CD14-positive monocyte (primary cell): ENCODE measurements at regions not wholly inside any gene's neighbourhood (a gene's known extent, or its start where the extent isn't known, plus 50 kb on each side); places are given as distances from the start of the nearest gene placed in this dataset.

Source experiments
- DNase-seq, 3 donors: peaks; one replicate each; pipeline ENCODE4 v3.0.0-alpha.2; 2011 to 2022
- H2AFZ ChIP-seq: 2 replicates; pipeline ENCODE4 v1.6.0; 2012; ENCODE audit warnings: mild to moderate bottlenecking, low read depth, low read length, inconsistent platforms; ENCODE audit not compliant: insufficient read depth, poor library complexity, severe bottlenecking
- H3K27ac ChIP-seq, 2 donors: 1 replicate in 1 of 2; 2 replicates in 1 of 2; pipeline ENCODE4 v1.5.1; 2012 to 2013; ENCODE audit warnings: low read length in 2 of 2, control low read depth in 1 of 2, inconsistent platforms in 1 of 2, low read depth in 1 of 2, mild to moderate bottlenecking in 1 of 2
- H3K27me3 ChIP-seq, 2 donors: one replicate each; pipeline versions ENCODE4 v1.6.0 to v1.6.1; 2011 to 2013; ENCODE audit warnings: low read length in 2 of 2; ENCODE audit not compliant: control insufficient read depth in 2 of 2, insufficient read depth in 2 of 2
- H3K36me3 ChIP-seq, 2 donors: replicated peaks in 1 of 2; 1 replicate in 1 of 2; 2 replicates in 1 of 2; pipeline versions ENCODE4 v1.5.1 to v1.6.1; 2012 to 2013; ENCODE audit warnings: low read length in 2 of 2, control low read depth in 1 of 2, inconsistent platforms in 1 of 2, mild to moderate bottlenecking in 1 of 2; ENCODE audit not compliant: insufficient read depth in 2 of 2, control insufficient read depth in 1 of 2
- H3K4me1 ChIP-seq, 2 donors: 1 replicate in 1 of 2; 2 replicates in 1 of 2; pipeline versions ENCODE4 v1.5.1 to v1.6.1; 2012 to 2013; ENCODE audit warnings: low read length in 2 of 2, control low read depth in 1 of 2, inconsistent platforms in 1 of 2, mild to moderate bottlenecking in 1 of 2, moderate library complexity in 1 of 2; ENCODE audit not compliant: insufficient read depth in 2 of 2, control insufficient read depth in 1 of 2
- H3K4me2 ChIP-seq: replicated peaks from 2 replicates; pipeline ENCODE3; 2012; ENCODE audit warnings: low read length, moderate library complexity, mild to moderate bottlenecking; ENCODE audit not compliant: poor library complexity, severe bottlenecking; ENCODE audit errors: extremely low read depth
- H3K4me3 ChIP-seq, 3 experiments: fragments of 200-600 bp in 1 of 3; sonication (generic) in 1 of 3; replicated peaks in 1 of 3; 1 replicate in 2 of 3; 2 replicates in 1 of 3; pipeline ENCODE4 v1.5.1; 2011 to 2013; ENCODE audit warnings: low read length in 3 of 3, mild to moderate bottlenecking in 3 of 3, control low read depth in 2 of 3, low read depth in 2 of 3, inconsistent platforms in 1 of 3, moderate library complexity in 1 of 3
- H3K79me2 ChIP-seq: 2 replicates; pipeline ENCODE4 v1.6.0; 2012; ENCODE audit warnings: mild to moderate bottlenecking, control low read depth, inconsistent platforms, low read length, moderate library complexity; ENCODE audit not compliant: insufficient read depth
- H3K9ac ChIP-seq: 2 replicates; pipeline ENCODE4 v1.6.0; 2017; ENCODE audit warnings: low read length, mild to moderate bottlenecking; ENCODE audit not compliant: insufficient read depth, poor library complexity, severe bottlenecking
- H3K9me3 ChIP-seq, 2 donors: replicated peaks in 1 of 2; 1 replicate in 1 of 2; 2 replicates in 1 of 2; pipeline versions ENCODE4 v1.5.1 to v1.6.1; 2012 to 2013; ENCODE audit warnings: low read length in 2 of 2, control low read depth in 1 of 2; ENCODE audit not compliant: control insufficient read depth in 1 of 2, insufficient read depth in 1 of 2
- H4K20me1 ChIP-seq: 2 replicates; pipeline ENCODE4 v1.6.0; 2012; ENCODE audit warnings: mild to moderate bottlenecking, low read length, control low read depth, moderate library complexity; ENCODE audit not compliant: insufficient read depth
- H3K27ac Mint-ChIP-seq, 7 donors: one replicate each; pipeline ENCODE4 v1.8.0; 2020; ENCODE audit warnings: mild to moderate bottlenecking in 7 of 7, mixed read lengths in 7 of 7, moderate library complexity in 6 of 7, inconsistent platforms in 2 of 7
- H3K27me3 Mint-ChIP-seq, 3 donors: one replicate each; pipeline ENCODE4 v1.8.0; 2021 to 2022; ENCODE audit warnings: low read depth in 3 of 3, mild to moderate bottlenecking in 3 of 3, mixed read lengths in 3 of 3, moderate library complexity in 3 of 3, inconsistent platforms in 1 of 3
- H3K36me3 Mint-ChIP-seq, 2 donors: one replicate each; pipeline ENCODE4 v1.8.0; 2020; ENCODE audit warnings: mixed read lengths in 2 of 2, inconsistent platforms in 1 of 2, mild to moderate bottlenecking in 1 of 2
- H3K4me1 Mint-ChIP-seq: one replicate; pipeline ENCODE4 v1.8.0; 2020; ENCODE audit warnings: mild to moderate bottlenecking, mixed read lengths
- H3K4me3 Mint-ChIP-seq, 2 donors: one replicate each; pipeline ENCODE4 v1.8.0; 2020; ENCODE audit warnings: mild to moderate bottlenecking in 2 of 2, mixed read lengths in 2 of 2, moderate library complexity in 1 of 2
- H3K9me3 Mint-ChIP-seq, 7 donors: one replicate each; pipeline ENCODE4 v1.8.0; 2020 to 2022; ENCODE audit warnings: mixed read lengths in 7 of 7, mild to moderate bottlenecking in 6 of 7, moderate library complexity in 6 of 7, inconsistent platforms in 2 of 7
- CTCF ChIP-seq: fragments of 200-600 bp; IDR thresholded peaks from one replicate; pipeline ENCODE4 v1.8.0; 2022; ENCODE audit warnings: antibody characterized with exemption, mild to moderate bottlenecking
- WGBS: methylation state at CpG from one replicate; pipeline ENCODE4 v1.1.5; 2013; ENCODE audit warnings: missing lambda C conversion rate; ENCODE audit not compliant: insufficient coverage; 5-methylcytosine and 5-hydroxymethylcytosine counted together
- intact Hi-C, 2 donors: fragments of 100-400 bp; cut with micrococcal nuclease; formaldehyde crosslinking; loops; one replicate each; pipeline versions ENCODE4 v1.15.0 to v1.15.1; 2023

DNA sequence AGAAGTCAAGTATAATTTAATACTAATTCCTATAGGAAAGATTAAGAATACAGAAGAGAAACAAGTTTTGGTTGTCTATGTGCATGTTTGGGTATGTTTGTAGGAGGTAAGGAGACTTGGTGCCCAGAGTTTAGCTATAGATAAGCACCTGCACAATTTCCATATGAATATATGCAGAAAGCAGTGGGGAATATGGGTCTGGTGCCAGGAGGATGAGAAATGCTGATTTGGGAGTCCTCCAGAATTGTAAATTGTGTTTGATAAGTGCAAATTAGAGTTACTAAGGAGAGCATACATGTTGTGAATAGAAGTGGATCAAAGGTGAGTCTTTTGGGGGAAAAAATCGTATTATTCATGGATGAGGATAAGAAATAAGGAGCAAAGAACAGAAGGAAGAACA is 653.1 kb downstream of the EFNA5 start:
- Histone ChIP-seq H4K20me1 (no peaks in the 10 kb centered on the region), H3K27me3 (no peaks in the 10 kb centered on the region), H2AFZ (no peak overlapping the region), H3K4me3 (no peak overlapping the region), H3K27ac (no peak overlapping the region), H3K4me1 (no peaks in the 10 kb centered on the region), H3K9me3 (no peaks in the 10 kb centered on the region), H3K36me3 (no peaks in the 10 kb centered on the region), H3K4me2 (no peak overlapping the region), H3K9ac (no peak overlapping the region), H3K79me2 (no peaks in the 10 kb centered on the region)
- no peaks in the 10 kb centered on the region for H3K36me3 Mint-ChIP-seq
- H3K9me3 Mint-ChIP-seq: peaks cover 0 to 3% (median 2%) of the 10 kb centered on the region in 7 donors
- 100% methylated on average over 1 of the region's 1 CpG for WGBS
- no peak for TF ChIP-seq CTCF
- H3K4me1 Mint-ChIP-seq: no peaks in the 10 kb centered on the region
- H3K27ac Mint-ChIP-seq: no peak overlapping the region
- peaks cover 0 to 1% (median 0%) of the 10 kb centered on the region in 3 donors for H3K27me3 Mint-ChIP-seq
- H3K4me3 Mint-ChIP-seq: no peak overlapping the region
- no peak for DNase-seq
- intact Hi-C loops: no loop called here

DNA sequence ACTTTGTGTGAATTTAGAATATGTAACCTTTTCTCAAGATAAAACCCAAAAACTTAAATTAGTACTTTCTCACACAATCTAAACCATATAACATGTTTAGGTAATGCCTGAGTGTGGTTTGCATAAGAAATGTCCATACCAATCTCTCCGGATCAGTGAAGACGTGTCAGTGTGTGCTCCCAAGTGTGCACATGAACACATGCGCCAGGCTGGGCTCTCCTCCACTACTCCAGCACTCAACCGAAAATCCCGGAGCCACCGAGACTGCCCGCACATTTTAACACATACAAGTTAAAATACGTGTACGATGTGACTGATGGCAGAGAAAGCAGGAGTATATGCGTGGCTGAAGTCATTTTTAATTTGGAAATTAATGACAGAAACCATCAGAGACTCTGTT is 658.4 kb downstream of the EFNA5 start:
- H3K4me1 ChIP-seq: no peaks in the 10 kb centered on the region
- no peaks in the 10 kb centered on the region for H4K20me1 ChIP-seq
- DNase-seq: no peak
- no peaks in the 10 kb centered on the region for H3K9me3 ChIP-seq
- H3K27me3 ChIP-seq: no peaks in the 10 kb centered on the region
- intact Hi-C loops: no loop called here
- no peak overlapping the region for H3K4me2 ChIP-seq
- H3K4me3 ChIP-seq: no peak overlapping the region
- no peaks in the 10 kb centered on the region for H3K27me3 Mint-ChIP-seq
- no peak overlapping the region for H3K27ac ChIP-seq
- no peaks in the 10 kb centered on the region for H3K79me2 ChIP-seq
- H3K9me3 Mint-ChIP-seq: peaks cover 0 to 7% (median 4%) of the 10 kb centered on the region in 7 donors
- no peaks in the 10 kb centered on the region for H3K36me3 ChIP-seq
- no peak for TF ChIP-seq CTCF
- H3K4me1 Mint-ChIP-seq: no peaks in the 10 kb centered on the region
- H3K36me3 Mint-ChIP-seq: no peaks in the 10 kb centered on the region
- WGBS: 94% methylated on average over 3 of the region's 10 CpGs
- H3K9ac ChIP-seq: no peak overlapping the region
- no peak overlapping the region for H3K27ac Mint-ChIP-seq
- no peak overlapping the region for H2AFZ ChIP-seq
- no peak overlapping the region for H3K4me3 Mint-ChIP-seq
